K562 (cell line): ENCODE measurements at regions not wholly inside any gene's neighbourhood (a gene's known extent, or its start where the extent isn't known, plus 50 kb on each side); places are given as distances from the start of the nearest gene placed in this dataset.

ENCODE experiments used
- ATAC-seq: fragments of 200-7000 bp; cut with Tn5 transposase; 3 replicates; pipeline ENCODE4 v1.9.1; 2020; ENCODE audit warnings: moderate library complexity
- BruUV-seq: library from RNA; stranded (reverse); fragments of 400-500 nt; replicated peaks from 2 replicates; lab custom pipeline; 2021; lab: Mats Ljungman, UMichigan
- CTCF ChIA-PET: fragments of 300-600 bp; formaldehyde crosslinking; extraction: SDS; loops from one replicate; lab custom pipeline; 2021; ENCODE audit warnings: low intra/inter-chr PET ratio; lab: Yijun Ruan, JAX
- POLR2A ChIA-PET: fragments of 300-600, 350-650 bp; sonication (Branson Sonifier 250); formaldehyde crosslinking; extraction: SDS; loops from one replicate; lab custom pipeline; 2021; ENCODE audit warnings: antibody characterized with exemption, inconsistent platforms; lab: Yijun Ruan, JAX
- DNase-seq, 4 experiments: peaks; one replicate each; pipeline versions ENCODE4 v3.0.0 to v3.0.0-alpha.2; 2011 to 2018; ENCODE audit warnings: low spot score in 3 of 4, mixed read lengths in 3 of 4; ENCODE audit errors: extremely low read depth in 1 of 4
- FAIRE-seq: peaks from 2 replicates; lab custom pipeline; 2011; peaks lifted over from hg19 to GRCh38; lab: Jason Lieb, UNC
- H2AFZ ChIP-seq: 2 replicates; pipeline ENCODE4 v1.6.0; 2011; ENCODE audit warnings: low read depth, low read length, control low read depth, inconsistent platforms
- H3K27ac ChIP-seq: fragments of 200-600 bp; 3 replicates; pipeline ENCODE4 v1.8.0; 2011; ENCODE audit warnings: low read depth, mild to moderate bottlenecking, control low read depth, inconsistent platforms, low read length, moderate library complexity, mixed read lengths; ENCODE audit errors: extremely low read depth
- H3K27me3 ChIP-seq, 2 experiments: fragments of 300-600 bp in 1 of 2; 2 replicates in 1 of 2; 3 replicates in 1 of 2; pipeline versions ENCODE4 v1.6.0 to v1.8.0; 2011; ENCODE audit warnings: inconsistent platforms in 2 of 2, low read length in 2 of 2, mild to moderate bottlenecking in 1 of 2, mixed read lengths in 1 of 2, moderate library complexity in 1 of 2; ENCODE audit not compliant: control insufficient read depth in 2 of 2, insufficient read depth in 2 of 2
- H3K36me3 ChIP-seq: fragments of 300-600 bp; 3 replicates; pipeline ENCODE4 v1.8.0; 2011; ENCODE audit warnings: mild to moderate bottlenecking, low read length, inconsistent platforms; ENCODE audit not compliant: control insufficient read depth, insufficient read depth
- H3K4me1 ChIP-seq, 2 experiments: fragments of 200-600 bp in 1 of 2; replicated peaks in 1 of 2; 2 replicates in 1 of 2; 3 replicates in 1 of 2; pipeline versions ENCODE4 v1.5.1 to v1.8.0; 2011; ENCODE audit warnings: inconsistent platforms in 2 of 2, low read length in 2 of 2, mild to moderate bottlenecking in 1 of 2, mixed read lengths in 1 of 2, moderate library complexity in 1 of 2; ENCODE audit not compliant: control insufficient read depth in 2 of 2, insufficient read depth in 2 of 2
- H3K4me2 ChIP-seq: 2 replicates; pipeline ENCODE4 v1.6.1; 2011; ENCODE audit warnings: low read length, control low read depth, inconsistent platforms, mixed read lengths; ENCODE audit not compliant: insufficient read depth
- H3K4me3 ChIP-seq: fragments of 200-600 bp; sonication (generic), shearing (Covaris generic); 2 replicates; pipeline ENCODE4 v1.5.1; 2016; ENCODE audit warnings: control low read depth, inconsistent platforms
- H3K79me2 ChIP-seq: fragments of 200-600 bp; 3 replicates; pipeline ENCODE4 v1.8.0; 2011; ENCODE audit warnings: low read length, inconsistent platforms; ENCODE audit not compliant: control insufficient read depth, insufficient read depth
- H3K9ac ChIP-seq, 2 experiments: 2 replicates each; pipeline versions ENCODE4 v1.6.0 to v1.6.1; 2011; ENCODE audit warnings: low read depth in 2 of 2, low read length in 2 of 2, control low read depth in 1 of 2, inconsistent platforms in 1 of 2, mild to moderate bottlenecking in 1 of 2, mixed read lengths in 1 of 2; ENCODE audit not compliant: insufficient read depth in 1 of 2
- H3K9me1 ChIP-seq: one replicate; pipeline ENCODE4 v1.6.0; 2011; ENCODE audit warnings: inconsistent platforms, mild to moderate bottlenecking, low read length, moderate library complexity; ENCODE audit not compliant: control insufficient read depth, insufficient read depth
- H3K9me3 ChIP-seq: replicated peaks from 2 replicates; pipeline ENCODE4 v1.5.1; 2011; ENCODE audit warnings: low read depth, low read length, inconsistent platforms; ENCODE audit not compliant: control insufficient read depth, insufficient read depth
- H4K20me1 ChIP-seq: replicated peaks from 2 replicates; pipeline ENCODE4 v1.6.1; 2011; ENCODE audit warnings: low read length, inconsistent platforms, mixed read lengths; ENCODE audit not compliant: control insufficient read depth, insufficient read depth
- HMGN3 ChIP-seq: IDR thresholded peaks from 2 replicates; pipeline ENCODE4 v1.6.1; 2011; ENCODE audit warnings: borderline replicate concordance, low read depth, mild to moderate bottlenecking, mixed read lengths, low read length; ENCODE audit not compliant: insufficient read length; ENCODE audit errors: extremely low read depth
- LCOR ChIP-seq: sonication (generic); formaldehyde crosslinking; IDR thresholded peaks from 2 replicates; pipeline ENCODE4 v1.8.0; 2022; ENCODE audit warnings: mild to moderate bottlenecking, missing genetic modification reagents
- PML ChIP-seq: IDR thresholded peaks from 2 replicates; pipeline ENCODE4 v1.6.1; 2012; ENCODE audit warnings: low read length, inconsistent platforms
- SPI1 ChIP-seq: IDR thresholded peaks from 2 replicates; pipeline ENCODE4 v1.6.1; 2011; ENCODE audit warnings: low read depth, low read length, control low read depth, borderline replicate concordance
- STAG1 ChIP-seq: sonication (generic); formaldehyde crosslinking; IDR thresholded peaks from 2 replicates; pipeline ENCODE4 v1.5.0; 2020; ENCODE audit warnings: missing genetic modification reagents, borderline replicate concordance
- TBL1XR1 ChIP-seq, 2 experiments: IDR thresholded peaks; 2 replicates each; pipeline ENCODE4 v1.6.1; 2012; ENCODE audit warnings: improper control_type of control experiment in 2 of 2, low read length in 2 of 2, mild to moderate bottlenecking in 1 of 2
- TSC22D4 ChIP-seq: fragments of 450-650 bp; IDR thresholded peaks from 2 replicates; pipeline ENCODE4 v1.6.1; 2016; ENCODE audit warnings: missing genetic modification characterization, missing biosample characterization, control low read depth
- XRCC5 ChIP-seq: fragments of 200-400 bp; formaldehyde crosslinking; IDR thresholded peaks from 2 replicates; pipeline ENCODE4 v1.6.1; 2017; ENCODE audit warnings: low read depth, mild to moderate bottlenecking, low read length
- ZNF124 ChIP-seq: sonication (generic); formaldehyde crosslinking; IDR thresholded peaks from 2 replicates; pipeline ENCODE4 v1.8.1; 2022; ENCODE audit warnings: missing genetic modification reagents
- ZNF239 ChIP-seq: fragments of 250-450 bp; sonication (Bioruptor Pico); IDR thresholded peaks from 2 replicates; pipeline ENCODE4 v1.4.0; 2020; ENCODE audit warnings: mild to moderate bottlenecking
- ZNF449 ChIP-seq: fragments of 250-450 bp; sonication (Bioruptor Pico); IDR thresholded peaks from 2 replicates; pipeline ENCODE4 v1.8.0; 2022; ENCODE audit warnings: moderate library complexity, mild to moderate bottlenecking, inconsistent platforms
- WGBS: fragments of 100-300 bp; shearing (Covaris generic); methylation state at CpG from one replicate; pipeline ENCODE4 v1.1.6; 2016; ENCODE audit warnings: low coverage, mixed read lengths; ENCODE audit not compliant: insufficient coverage; ENCODE audit errors: missing lambda C conversion rate; 5-methylcytosine and 5-hydroxymethylcytosine counted together
- in situ Hi-C: fragments of 300-500 bp; cut with MboI; formaldehyde crosslinking; loops from 4 replicates; pipeline ENCODE4 v1.15.0; 2018; ENCODE audit warnings: inconsistent platforms, mixed read lengths
- intact Hi-C: fragments of 100-400 bp; cut with micrococcal nuclease; formaldehyde crosslinking; loops from 2 replicates; pipeline ENCODE4 v1.14.2; 2022
- TF ChIP-seq, protein P1 (sequence below): fragments of 250-450 bp; sonication (Bioruptor Pico); IDR thresholded peaks from 2 replicates; pipeline ENCODE4 v1.4.0; 2020; ENCODE audit warnings: borderline replicate concordance
- TF ChIP-seq, protein P2 (sequence below): sonication (generic); formaldehyde crosslinking; IDR thresholded peaks from 2 replicates; pipeline ENCODE4 v1.4.0; 2020; ENCODE audit warnings: mild to moderate bottlenecking, missing genetic modification reagents
- TF ChIP-seq, protein P3 (sequence below): fragments of 450-650 bp; IDR thresholded peaks from 2 replicates; pipeline ENCODE4 v1.6.1; 2017; ENCODE audit warnings: mild to moderate bottlenecking, moderate library complexity

DNA sequence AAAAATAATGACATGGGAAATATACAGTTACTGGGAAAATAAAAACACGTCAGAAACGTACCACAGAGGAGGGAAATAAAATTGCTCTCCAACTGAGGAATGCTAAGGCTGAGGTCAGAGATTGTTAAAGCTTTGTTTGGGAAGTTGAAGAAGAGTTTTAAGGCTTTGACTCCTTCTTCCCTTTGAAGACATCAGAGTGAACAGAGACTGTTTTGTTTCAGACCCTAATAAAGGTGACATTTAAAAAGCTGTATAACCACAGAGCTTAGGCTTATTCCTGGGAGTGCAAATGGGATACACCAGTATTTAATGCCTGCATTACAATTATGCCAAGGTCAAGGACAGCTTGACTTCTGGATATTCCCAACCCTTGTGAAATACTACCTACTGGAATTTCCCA, 102.8 kb downstream of the TRIML1 start:
- Histone ChIP-seq H3K27ac (no peak overlapping the region), H2AFZ (no peak overlapping the region), H3K36me3 (no peaks in the 10 kb centered on the region), H3K4me3 (no peak overlapping the region), H3K9me1 (no peaks in the 10 kb centered on the region), H3K9me3 (no peaks in the 10 kb centered on the region), H4K20me1 (no peaks in the 10 kb centered on the region), H3K27me3 (no peaks in the 10 kb centered on the region; a peak in 2 of 5 replicates), H3K4me1 (no peaks in the 10 kb centered on the region), H3K9ac (no peak overlapping the region), H3K79me2 (no peaks in the 10 kb centered on the region), H3K4me2 (no peak overlapping the region)
- BruUV-seq, result no TSS peak
- DNase-seq (no peak), FAIRE-seq (no peak), ATAC-seq (no peak)
- ChIA-PET POLR2A (no interaction called here), CTCF (no interaction called here)
- WGBS, result 0% methylated on average over 2 of the region's 2 CpGs
- TF ChIP-seq, protein P1, sequence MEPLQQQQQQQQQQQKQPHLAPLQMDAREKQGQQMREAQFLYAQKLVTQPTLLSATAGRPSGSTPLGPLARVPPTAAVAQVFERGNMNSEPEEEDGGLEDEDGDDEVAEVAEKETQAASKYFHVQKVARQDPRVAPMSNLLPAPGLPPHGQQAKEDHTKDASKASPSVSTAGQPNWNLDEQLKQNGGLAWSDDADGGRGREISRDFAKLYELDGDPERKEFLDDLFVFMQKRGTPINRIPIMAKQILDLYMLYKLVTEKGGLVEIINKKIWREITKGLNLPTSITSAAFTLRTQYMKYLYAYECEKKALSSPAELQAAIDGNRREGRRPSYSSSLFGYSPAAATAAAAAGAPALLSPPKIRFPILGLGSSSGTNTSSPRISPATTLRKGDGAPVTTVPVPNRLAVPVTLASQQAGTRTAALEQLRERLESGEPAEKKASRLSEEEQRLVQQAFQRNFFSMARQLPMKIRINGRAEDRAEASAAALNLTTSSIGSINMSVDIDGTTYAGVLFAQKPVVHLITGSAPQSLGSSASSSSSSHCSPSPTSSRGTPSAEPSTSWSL (CRISPR knock-in tag), result no peak
- TF ChIP-seq SPI1, result no peak
- TF ChIP-seq STAG1 (CRISPR knock-in tag), result no peak
- TF ChIP-seq, protein P2, sequence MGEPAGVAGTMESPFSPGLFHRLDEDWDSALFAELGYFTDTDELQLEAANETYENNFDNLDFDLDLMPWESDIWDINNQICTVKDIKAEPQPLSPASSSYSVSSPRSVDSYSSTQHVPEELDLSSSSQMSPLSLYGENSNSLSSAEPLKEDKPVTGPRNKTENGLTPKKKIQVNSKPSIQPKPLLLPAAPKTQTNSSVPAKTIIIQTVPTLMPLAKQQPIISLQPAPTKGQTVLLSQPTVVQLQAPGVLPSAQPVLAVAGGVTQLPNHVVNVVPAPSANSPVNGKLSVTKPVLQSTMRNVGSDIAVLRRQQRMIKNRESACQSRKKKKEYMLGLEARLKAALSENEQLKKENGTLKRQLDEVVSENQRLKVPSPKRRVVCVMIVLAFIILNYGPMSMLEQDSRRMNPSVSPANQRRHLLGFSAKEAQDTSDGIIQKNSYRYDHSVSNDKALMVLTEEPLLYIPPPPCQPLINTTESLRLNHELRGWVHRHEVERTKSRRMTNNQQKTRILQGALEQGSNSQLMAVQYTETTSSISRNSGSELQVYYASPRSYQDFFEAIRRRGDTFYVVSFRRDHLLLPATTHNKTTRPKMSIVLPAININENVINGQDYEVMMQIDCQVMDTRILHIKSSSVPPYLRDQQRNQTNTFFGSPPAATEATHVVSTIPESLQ (CRISPR knock-in tag), result no peak
- TF ChIP-seq ZNF239 (CRISPR knock-in tag), result no peak
- TF ChIP-seq LCOR (CRISPR knock-in tag), result no peak
- TF ChIP-seq ZNF124 (CRISPR knock-in tag), result no peak
- TF ChIP-seq HMGN3, result no peak
- no peak for TF ChIP-seq TSC22D4 (tag)
- no peak for TF ChIP-seq TBL1XR1 (IDR thresholded peaks at IDR 0.05; ENCODE audit: low read length in 2 of 2)
- TF ChIP-seq ZNF449 (CRISPR knock-in tag), result no peak
- TF ChIP-seq PML, result no peak
- TF ChIP-seq XRCC5, result no peak
- TF ChIP-seq, protein P3, sequence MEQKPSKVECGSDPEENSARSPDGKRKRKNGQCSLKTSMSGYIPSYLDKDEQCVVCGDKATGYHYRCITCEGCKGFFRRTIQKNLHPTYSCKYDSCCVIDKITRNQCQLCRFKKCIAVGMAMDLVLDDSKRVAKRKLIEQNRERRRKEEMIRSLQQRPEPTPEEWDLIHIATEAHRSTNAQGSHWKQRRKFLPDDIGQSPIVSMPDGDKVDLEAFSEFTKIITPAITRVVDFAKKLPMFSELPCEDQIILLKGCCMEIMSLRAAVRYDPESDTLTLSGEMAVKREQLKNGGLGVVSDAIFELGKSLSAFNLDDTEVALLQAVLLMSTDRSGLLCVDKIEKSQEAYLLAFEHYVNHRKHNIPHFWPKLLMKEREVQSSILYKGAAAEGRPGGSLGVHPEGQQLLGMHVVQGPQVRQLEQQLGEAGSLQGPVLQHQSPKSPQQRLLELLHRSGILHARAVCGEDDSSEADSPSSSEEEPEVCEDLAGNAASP, result no peak
- in situ Hi-C loops (no loop called here), intact Hi-C loops (no loop called here)
